Endothelial cell of umbilical vein (primary cell): ENCODE measurements at regions not wholly inside any gene's neighbourhood (a gene's known extent, or its start where the extent isn't known, plus 50 kb on each side); places are given as distances from the start of the nearest gene placed in this dataset.

Experiments used
- BruUV-seq: library from RNA; stranded (reverse); fragments of 400-500 nt; replicated peaks from 2 replicates; lab custom pipeline; 2021; lab: Mats Ljungman, UMichigan
- CTCF ChIA-PET: fragments of 300-600, 350-600 bp; sonication (Branson Sonifier 250); formaldehyde crosslinking; loops from one replicate; lab custom pipeline; 2021; ENCODE audit warnings: antibody characterized with exemption, inconsistent platforms; lab: Charles Lee
- POLR2A ChIA-PET: fragments of 300-600, 350-600 bp; sonication (Branson Sonifier 250); formaldehyde crosslinking; loops from one replicate; lab custom pipeline; 2021; ENCODE audit warnings: antibody characterized with exemption, inconsistent platforms; lab: Charles Lee
- DNase-seq: peaks from one replicate; pipeline ENCODE4 v3.0.0-alpha.2; 2011; ENCODE audit warnings: low read depth, low spot score
- FAIRE-seq: peaks from 2 replicates; lab custom pipeline; 2011; peaks lifted over from hg19 to GRCh38; lab: Jason Lieb, UNC
- H2AFZ ChIP-seq: 2 replicates; pipeline ENCODE4 v1.6.0; 2012; ENCODE audit warnings: low read depth, low read length, control low read depth, inconsistent platforms
- H3K27ac ChIP-seq: 2 replicates; pipeline ENCODE4 v1.5.1; 2011; ENCODE audit warnings: low read depth, mild to moderate bottlenecking, control low read depth, low read length, moderate library complexity; ENCODE audit not compliant: insufficient read depth
- H3K27me3 ChIP-seq, 2 experiments: 2 replicates each; pipeline versions ENCODE4 v1.6.0 to v1.6.1; 2011; ENCODE audit warnings: low read length in 2 of 2, mixed read lengths in 1 of 2; ENCODE audit not compliant: control insufficient read depth in 2 of 2, insufficient read depth in 2 of 2
- H3K36me3 ChIP-seq, 2 experiments: 2 replicates in 1 of 2; 3 replicates in 1 of 2; pipeline ENCODE4 v1.5.1; 2011; ENCODE audit warnings: low read length in 2 of 2, mild to moderate bottlenecking in 1 of 2, moderate library complexity in 1 of 2; ENCODE audit not compliant: control insufficient read depth in 2 of 2, insufficient read depth in 2 of 2; ENCODE audit errors: extremely low read depth in 1 of 2
- H3K4me1 ChIP-seq: 3 replicates; pipeline ENCODE4 v1.5.1; 2011; ENCODE audit warnings: mild to moderate bottlenecking, low read length; ENCODE audit not compliant: control insufficient read depth, insufficient read depth; ENCODE audit errors: extremely low read depth
- H3K4me2 ChIP-seq: 2 replicates; pipeline ENCODE4 v1.6.1; 2011; ENCODE audit warnings: low read length, control low read depth, mixed read lengths; ENCODE audit not compliant: insufficient read depth
- H3K4me3 ChIP-seq, 3 experiments: fragments of 200-600 bp in 1 of 3; sonication (generic), shearing (Covaris generic) in 1 of 3; replicated peaks in 1 of 3; 2 replicates each; pipeline ENCODE4 v1.5.1; 2011 to 2016; ENCODE audit warnings: control low read depth in 3 of 3, low read length in 3 of 3, mild to moderate bottlenecking in 2 of 3, inconsistent platforms in 1 of 3, low read depth in 1 of 3, moderate library complexity in 1 of 3; ENCODE audit not compliant: insufficient read depth in 1 of 3
- H3K79me2 ChIP-seq: 2 replicates; pipeline ENCODE4 v1.6.0; 2012; ENCODE audit warnings: low read length, inconsistent platforms; ENCODE audit not compliant: control insufficient read depth, insufficient read depth
- H3K9ac ChIP-seq: replicated peaks from 2 replicates; pipeline ENCODE3; 2011; ENCODE audit warnings: low read length, control low read depth; ENCODE audit not compliant: insufficient read depth; ENCODE audit errors: extremely low read depth
- H3K9me1 ChIP-seq: replicated peaks from 3 replicates; pipeline ENCODE4 v1.6.0; 2011; ENCODE audit warnings: mild to moderate bottlenecking, low read length; ENCODE audit not compliant: control insufficient read depth, insufficient read depth; ENCODE audit errors: extremely low read depth
- H3K9me3 ChIP-seq: replicated peaks from 2 replicates; pipeline ENCODE4 v1.5.1; 2012; ENCODE audit warnings: low read length, inconsistent platforms; ENCODE audit not compliant: control insufficient read depth, insufficient read depth
- H4K20me1 ChIP-seq: replicated peaks from 2 replicates; pipeline ENCODE3; 2011; ENCODE audit warnings: mild to moderate bottlenecking, low read length; ENCODE audit not compliant: control insufficient read depth, insufficient read depth; ENCODE audit errors: extremely low read depth
- CTCF ChIP-seq, 2 donors: IDR thresholded peaks; 1 replicate in 1 of 2; 2 replicates in 1 of 2; pipeline ENCODE4 v1.5.1; 2011; ENCODE audit warnings: low read length in 2 of 2, mild to moderate bottlenecking in 2 of 2, moderate library complexity in 2 of 2, control low read depth in 1 of 2, inconsistent platforms in 1 of 2, low read depth in 1 of 2; ENCODE audit not compliant: insufficient read depth in 1 of 2; ENCODE audit errors: extremely low read depth in 1 of 2
- EZH2 ChIP-seq: IDR thresholded peaks from 2 replicates; pipeline ENCODE4 v1.6.1; 2012; ENCODE audit warnings: borderline replicate concordance, low read depth, mild to moderate bottlenecking, moderate library complexity, low read length, inconsistent platforms; ENCODE audit not compliant: severe bottlenecking
- FOS ChIP-seq: IDR thresholded peaks from 2 replicates; pipeline ENCODE4 v1.6.1; 2011; ENCODE audit warnings: mild to moderate bottlenecking, low read length, moderate library complexity, borderline replicate concordance; ENCODE audit not compliant: insufficient read depth
- GATA2 ChIP-seq: IDR thresholded peaks from 2 replicates; pipeline ENCODE4 v1.7.0; 2011; ENCODE audit warnings: low read depth, mild to moderate bottlenecking, moderate library complexity, mixed read lengths, low read length; ENCODE audit not compliant: insufficient read length, insufficient read depth
- JUN ChIP-seq: IDR thresholded peaks from 2 replicates; pipeline ENCODE4 v1.6.1; 2011; ENCODE audit warnings: borderline replicate concordance, low read depth; ENCODE audit not compliant: insufficient read length, insufficient read depth
- MYC ChIP-seq: IDR thresholded peaks from one replicate; pipeline ENCODE4 v1.6.1; 2011; ENCODE audit warnings: mild to moderate bottlenecking, low read depth, low read length
- POLR2A ChIP-seq: IDR thresholded peaks from 2 replicates; pipeline ENCODE4 v1.6.1; 2012; ENCODE audit warnings: low read depth, mild to moderate bottlenecking, control low read depth, low read length
- POLR2AphosphoS5 ChIP-seq: IDR thresholded peaks from 2 replicates; pipeline ENCODE4 v1.6.1; 2012; ENCODE audit warnings: low read depth, mild to moderate bottlenecking, control low read depth, low read length, moderate library complexity; ENCODE audit not compliant: insufficient read depth
- dilution Hi-C: fragments of 300-500 bp; cut with MboI; formaldehyde crosslinking; loops from one replicate; pipeline ENCODE4 v1.15.0; 2019; ENCODE audit warnings: low sequenced_read_pairs; ENCODE audit not compliant: extremely low pct_ligation_motif_present
- intact Hi-C: fragments of 100-400 bp; cut with micrococcal nuclease; formaldehyde crosslinking; loops from one replicate; pipeline ENCODE4 v1.10.0; 2022
- TF ChIP-seq, protein P1 (sequence below): IDR thresholded peaks from 2 replicates; pipeline ENCODE4 v1.6.1; 2011; ENCODE audit not compliant: insufficient read depth, insufficient read length

- FAIRE-seq: no peak
- H3K79me2 ChIP-seq: no peaks in the 10 kb centered on the region
Measured at GRCh38 chr18:78713069-78713468, 266.5 kb upstream of the SALL3 start.

DNA sequence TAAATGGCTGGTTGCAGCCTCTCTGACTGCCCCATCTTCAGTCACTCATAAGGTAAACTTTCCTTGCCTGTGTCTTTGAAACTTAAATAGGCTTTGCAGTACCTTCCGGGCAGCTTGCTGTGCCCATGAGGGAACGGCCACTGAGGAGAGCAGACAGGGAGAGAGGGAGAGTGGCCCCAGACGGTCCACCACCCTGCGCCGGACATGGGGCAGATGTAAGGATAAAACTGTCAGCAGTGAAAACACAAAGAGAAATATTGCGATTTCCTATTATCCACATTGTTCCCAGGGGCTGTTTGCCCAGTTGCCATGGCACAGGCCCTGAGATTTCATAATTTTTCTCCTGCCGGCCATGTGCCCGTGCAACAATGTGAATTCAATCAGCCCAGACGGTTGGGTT, 265.9 kb upstream of the SALL3 start:
- TF ChIP-seq POLR2A (no peak), EZH2 (no peak), JUN (no peak), POLR2AphosphoS5 (no peak), MYC (no peak), GATA2 (no peak), FOS (no peak)
- TF ChIP-seq, protein P1, sequence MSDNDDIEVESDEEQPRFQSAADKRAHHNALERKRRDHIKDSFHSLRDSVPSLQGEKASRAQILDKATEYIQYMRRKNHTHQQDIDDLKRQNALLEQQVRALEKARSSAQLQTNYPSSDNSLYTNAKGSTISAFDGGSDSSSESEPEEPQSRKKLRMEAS: no peak
- intact Hi-C loops (no loop called here), dilution Hi-C loops (no loop called here)
- Histone ChIP-seq H4K20me1 (no peaks in the 10 kb centered on the region), H3K4me3 (no peak overlapping the region), H3K36me3 (no peaks in the 10 kb centered on the region), H3K4me2 (no peak overlapping the region), H2AFZ (no peak overlapping the region), H3K27me3 (no peaks in the 10 kb centered on the region), H3K4me1 (no peaks in the 10 kb centered on the region), H3K27ac (no peak overlapping the region), H3K9ac (no peak overlapping the region), H3K9me1 (no peaks in the 10 kb centered on the region), H3K9me3 (peaks cover 5% of the 10 kb centered on the region), H3K79me2 (no peaks in the 10 kb centered on the region)
- POLR2A ChIA-PET: no interaction called here
- FAIRE-seq: no peak
- DNase-seq: no peak
- CTCF ChIA-PET: no interaction called here
- no TSS peak for BruUV-seq

More at GRCh38 chr18:78713069-78713468, 266.5 kb upstream of the SALL3 start:
- H3K36me3 ChIP-seq: no peaks in the 10 kb centered on the region
- H3K9me3 ChIP-seq: peaks cover 2% of the 10 kb centered on the region
- no peak overlapping the region for H3K27ac ChIP-seq
- no peak overlapping the region for H3K4me2 ChIP-seq
- dilution Hi-C loops (no loop called here), intact Hi-C loops (no loop called here)
- H3K27me3 ChIP-seq: no peaks in the 10 kb centered on the region
- H3K9ac ChIP-seq: no peak overlapping the region
- no TSS peak for BruUV-seq
- no peak overlapping the region for H3K4me3 ChIP-seq
- H2AFZ ChIP-seq: no peak overlapping the region
- H3K9me1 ChIP-seq: no peaks in the 10 kb centered on the region
- H4K20me1 ChIP-seq: no peaks in the 10 kb centered on the region
- ChIA-PET CTCF (no interaction called here), POLR2A (no interaction called here)
- DNase-seq: no peak
- no peaks in the 10 kb centered on the region for H3K4me1 ChIP-seq
- TF ChIP-seq GATA2 (no peak), EZH2 (no peak), MYC (no peak), CTCF (IDR thresholded peaks at IDR 0.05; ENCODE audit: extremely low read depth in 1 of 2, insufficient read depth in 1 of 2, low read depth in 1 of 2, low read length in 2 of 2) (no peak)
